RWPE2 (cell line): ENCODE measurements at regions not wholly inside any gene's neighbourhood (a gene's known extent, or its start where the extent isn't known, plus 50 kb on each side); places are given as distances from the start of the nearest gene placed in this dataset.

Experiments used
- ATAC-seq: fragments of 200-7000 bp; cut with Tn5 transposase; 3 replicates; pipeline ENCODE4 v1.9.1; 2021; ENCODE audit warnings: low read depth
- DNase-seq: peaks from one replicate; pipeline ENCODE4 v3.0.0-alpha.2; 2020; ENCODE audit warnings: low spot score
- H3K27ac ChIP-seq: fragments of 450-650 bp; 2 replicates; pipeline ENCODE4 v1.5.1; 2017; ENCODE audit warnings: mild to moderate bottlenecking; ENCODE audit not compliant: poor library complexity, severe bottlenecking
- H3K27me3 ChIP-seq: fragments of 250-450 bp; sonication (Bioruptor Pico); 2 replicates; pipeline ENCODE4 v1.5.1; 2021; ENCODE audit warnings: mild to moderate bottlenecking, moderate library complexity; ENCODE audit not compliant: insufficient read depth, poor library complexity, severe bottlenecking
- H3K36me3 ChIP-seq: fragments of 250-450 bp; sonication (Bioruptor Pico); 2 replicates; pipeline ENCODE4 v1.5.1; 2020; ENCODE audit warnings: low read depth, mild to moderate bottlenecking, moderate library complexity
- H3K4me1 ChIP-seq: fragments of 250-450 bp; sonication (Bioruptor Pico); 2 replicates; pipeline ENCODE4 v1.5.1; 2021; ENCODE audit warnings: mild to moderate bottlenecking, moderate library complexity; ENCODE audit not compliant: insufficient read depth, poor library complexity, severe bottlenecking
- H3K4me3 ChIP-seq: fragments of 250-450 bp; sonication (Bioruptor Pico); 2 replicates; pipeline ENCODE4 v1.5.1; 2021; ENCODE audit warnings: mild to moderate bottlenecking, moderate library complexity; ENCODE audit not compliant: severe bottlenecking
- H3K9me3 ChIP-seq: fragments of 250-450 bp; sonication (Bioruptor Pico); 2 replicates; pipeline ENCODE4 v1.5.1; 2021; ENCODE audit warnings: mild to moderate bottlenecking, moderate library complexity; ENCODE audit not compliant: severe bottlenecking
- CTCF ChIP-seq: fragments of 450-650 bp; IDR thresholded peaks from one replicate; pipeline ENCODE4 v1.5.1; 2017; ENCODE audit warnings: mild to moderate bottlenecking, moderate library complexity; ENCODE audit not compliant: poor library complexity, severe bottlenecking

DNA sequence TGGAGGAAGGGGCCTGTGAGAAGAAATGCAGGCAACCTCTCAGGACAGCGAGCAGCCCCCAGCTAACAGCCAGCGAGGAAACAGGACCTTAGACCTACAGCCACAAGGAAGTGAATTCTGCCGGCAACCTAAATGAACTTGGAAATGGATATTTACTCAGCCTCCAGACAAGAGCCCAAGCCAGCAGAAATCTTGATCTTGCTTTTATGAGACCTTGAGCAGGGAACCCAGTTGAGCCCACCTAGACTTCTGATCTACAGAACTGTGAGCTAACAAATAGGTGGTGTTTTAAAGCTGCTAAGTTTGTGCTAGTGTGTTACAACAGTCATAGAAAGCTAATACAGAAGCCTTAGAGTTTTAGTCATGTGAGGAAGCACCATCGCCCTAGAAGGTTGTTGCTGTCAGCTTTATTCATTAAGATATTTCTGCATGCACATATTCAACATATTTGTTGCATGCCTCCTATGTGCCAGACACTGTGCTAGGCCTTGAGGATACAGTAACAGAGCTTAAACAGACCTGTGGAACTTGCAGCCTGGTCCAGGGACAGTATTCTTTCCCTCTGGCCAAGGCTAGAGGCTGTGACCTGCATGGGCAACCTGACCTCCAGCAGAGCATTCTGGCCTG lies 50.3 kb downstream of the NALF2 start:
- Histone ChIP-seq H3K27me3 (no peaks in the 10 kb centered on the region), H3K4me3 (no peak overlapping the region), H3K9me3 (no peaks in the 10 kb centered on the region), H3K36me3 (no peaks in the 10 kb centered on the region), H3K4me1 (no peaks in the 10 kb centered on the region), H3K27ac (no peak overlapping the region)
- no peak for TF ChIP-seq CTCF
- no peak for ATAC-seq
- DNase-seq, result no peak

GRCh38 chrX:69555481-69556041 lies 51.4 kb downstream of the NALF2 start:
- no peaks in the 10 kb centered on the region for H3K27me3 ChIP-seq
- no peaks in the 10 kb centered on the region for H3K36me3 ChIP-seq
- no peak overlapping the region for H3K4me3 ChIP-seq
- ATAC-seq (no peak), DNase-seq (no peak)
- no peaks in the 10 kb centered on the region for H3K4me1 ChIP-seq
- TF ChIP-seq CTCF, result no peak
- H3K27ac ChIP-seq, result no peak overlapping the region
- H3K9me3 ChIP-seq, result no peaks in the 10 kb centered on the region

GRCh38 chrX:69556060-69557011 lies 52.2 kb downstream of the NALF2 start:
- Histone ChIP-seq H3K4me1 (no peaks in the 10 kb centered on the region), H3K27ac (no peak overlapping the region), H3K9me3 (no peaks in the 10 kb centered on the region), H3K4me3 (no peak overlapping the region), H3K36me3 (no peaks in the 10 kb centered on the region), H3K27me3 (no peaks in the 10 kb centered on the region)
- peak; percentile 92 for ATAC-seq
- no peak for TF ChIP-seq CTCF
- no peak for DNase-seq

- Histone ChIP-seq H3K27ac (no peak overlapping the region), H3K4me1 (no peaks in the 10 kb centered on the region), H3K4me3 (no peak overlapping the region), H3K27me3 (no peaks in the 10 kb centered on the region), H3K9me3 (no peaks in the 10 kb centered on the region), H3K36me3 (no peaks in the 10 kb centered on the region)
- DNase-seq (no peak), ATAC-seq (no peak)
- TF ChIP-seq CTCF, result no peak
These were observed 52.9 kb upstream of the EDA start for GRCh38 chrX:69562904-69563578.
